Choroid plexus epithelial cell (primary cell): ENCODE measurements at regions not wholly inside any gene's neighbourhood (a gene's known extent, or its start where the extent isn't known, plus 50 kb on each side); places are given as distances from the start of the nearest gene placed in this dataset.

Experiments
- DNase-seq: peaks from one replicate; pipeline ENCODE4 v3.0.0-alpha.2; 2010; ENCODE audit warnings: low read depth
- H3K4me3 ChIP-seq: 2 replicates; pipeline ENCODE4 v1.5.1; 2011; ENCODE audit warnings: low read depth, mild to moderate bottlenecking, control low read depth, low read length, moderate library complexity
- TF ChIP-seq, protein P1 (sequence below): conservative IDR thresholded peaks from 2 replicates; pipeline ENCODE4 v1.5.1; 2011; ENCODE audit warnings: low read depth, mild to moderate bottlenecking, control low read depth, inconsistent platforms, low read length, moderate library complexity

DNA sequence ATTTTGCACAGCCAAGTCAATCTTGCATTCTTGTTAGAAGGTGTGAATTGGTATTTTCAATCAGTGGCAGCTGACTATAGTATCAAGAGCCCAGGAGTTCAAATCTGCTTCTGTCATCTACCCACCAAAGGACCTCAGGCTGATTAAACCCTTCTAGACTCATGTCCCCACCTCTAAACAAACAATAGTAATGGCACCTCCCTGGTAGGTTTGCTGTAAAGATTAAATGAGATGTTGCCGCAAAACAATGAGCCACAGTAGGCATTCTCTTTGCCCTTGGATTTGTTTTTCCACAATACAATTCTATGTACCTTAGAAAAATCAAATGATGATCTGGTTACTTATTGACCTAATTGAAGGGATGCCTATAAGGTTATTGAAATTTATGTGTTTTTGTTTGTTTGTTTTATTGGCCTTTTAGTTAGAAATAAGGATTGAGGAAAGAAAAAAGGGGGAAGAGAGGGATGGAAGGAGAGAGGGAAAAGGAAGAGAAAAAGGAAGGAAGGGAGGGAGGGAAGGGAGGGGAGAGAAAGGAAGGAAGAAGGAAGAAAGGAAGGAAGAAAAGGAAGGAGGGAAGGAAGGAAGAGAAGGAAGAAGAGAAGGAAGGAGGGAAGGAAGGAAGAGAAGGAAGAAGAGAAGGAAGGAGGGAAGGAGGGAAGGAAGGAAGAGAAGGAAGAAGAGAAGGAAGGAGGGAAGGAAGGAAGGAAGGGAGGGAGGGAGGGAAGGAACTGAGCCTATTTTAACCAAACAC, 110.7 kb downstream of the ETS2 start:
- TF ChIP-seq, protein P1, sequence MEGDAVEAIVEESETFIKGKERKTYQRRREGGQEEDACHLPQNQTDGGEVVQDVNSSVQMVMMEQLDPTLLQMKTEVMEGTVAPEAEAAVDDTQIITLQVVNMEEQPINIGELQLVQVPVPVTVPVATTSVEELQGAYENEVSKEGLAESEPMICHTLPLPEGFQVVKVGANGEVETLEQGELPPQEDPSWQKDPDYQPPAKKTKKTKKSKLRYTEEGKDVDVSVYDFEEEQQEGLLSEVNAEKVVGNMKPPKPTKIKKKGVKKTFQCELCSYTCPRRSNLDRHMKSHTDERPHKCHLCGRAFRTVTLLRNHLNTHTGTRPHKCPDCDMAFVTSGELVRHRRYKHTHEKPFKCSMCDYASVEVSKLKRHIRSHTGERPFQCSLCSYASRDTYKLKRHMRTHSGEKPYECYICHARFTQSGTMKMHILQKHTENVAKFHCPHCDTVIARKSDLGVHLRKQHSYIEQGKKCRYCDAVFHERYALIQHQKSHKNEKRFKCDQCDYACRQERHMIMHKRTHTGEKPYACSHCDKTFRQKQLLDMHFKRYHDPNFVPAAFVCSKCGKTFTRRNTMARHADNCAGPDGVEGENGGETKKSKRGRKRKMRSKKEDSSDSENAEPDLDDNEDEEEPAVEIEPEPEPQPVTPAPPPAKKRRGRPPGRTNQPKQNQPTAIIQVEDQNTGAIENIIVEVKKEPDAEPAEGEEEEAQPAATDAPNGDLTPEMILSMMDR = no peak
- H3K4me3 ChIP-seq = no peak overlapping the region
- DNase-seq = no peak

DNA sequence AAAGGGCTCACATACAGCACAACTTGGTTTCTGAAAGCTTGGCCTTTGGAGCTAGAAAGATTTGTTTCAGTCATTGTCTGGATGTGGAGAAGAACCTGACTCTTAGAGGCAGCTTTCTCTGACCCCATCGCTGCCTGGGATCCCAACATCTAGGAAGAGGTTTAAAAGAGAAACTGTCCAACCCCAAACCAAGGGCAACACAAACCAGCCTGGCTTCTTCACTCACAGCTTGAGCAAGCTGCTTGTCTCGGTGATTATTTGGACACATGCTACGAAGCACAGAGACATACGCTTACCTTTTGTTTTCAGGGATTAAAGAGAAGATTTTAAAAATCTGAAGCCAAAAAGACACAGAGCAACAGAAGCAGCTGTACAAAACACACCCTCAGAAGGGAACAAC, 109.8 kb downstream of the ETS2 start:
- no peak for DNase-seq
- no peak overlapping the region for H3K4me3 ChIP-seq
- TF ChIP-seq, protein P1 = no peak

DNA sequence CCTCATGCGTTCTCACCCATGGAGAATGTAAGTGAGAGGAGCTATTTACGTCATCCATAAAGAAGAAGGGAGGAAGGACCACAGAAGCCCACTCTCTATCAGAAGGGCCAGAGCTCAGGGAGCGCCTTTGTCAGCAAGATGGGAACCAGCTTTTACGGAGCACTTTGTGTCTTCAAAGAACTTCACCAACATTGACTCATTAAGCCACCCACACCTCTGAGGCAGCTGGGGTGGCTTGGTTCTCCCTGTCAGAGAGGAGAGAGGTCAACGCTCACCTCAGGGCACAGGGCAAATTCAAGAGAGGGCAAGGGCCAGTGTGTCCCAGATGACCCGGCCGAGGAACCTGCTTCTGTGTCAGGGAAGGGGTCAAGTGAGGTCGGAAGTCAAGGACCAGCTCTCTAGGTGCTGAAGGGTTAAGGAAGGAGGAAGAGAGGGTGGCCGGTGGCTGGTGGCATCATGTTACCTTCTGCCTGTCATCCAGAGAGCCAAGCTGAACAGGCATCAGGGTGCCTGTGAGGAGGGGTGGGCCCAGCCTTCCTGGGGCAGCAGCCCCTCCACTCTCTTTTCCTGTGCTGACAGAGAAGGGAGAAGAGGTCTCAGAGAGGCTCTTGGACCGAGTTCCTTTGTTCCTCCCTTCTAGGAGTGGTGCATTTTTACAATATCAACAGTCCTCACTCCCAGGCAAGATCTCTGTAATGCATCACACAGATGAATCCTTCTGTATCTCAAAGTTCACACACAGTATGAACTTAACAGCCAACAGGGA, 109.0 kb downstream of the ETS2 start:
- TF ChIP-seq, protein P1 = no peak
- peak; percentile 55 for DNase-seq
- no peak overlapping the region for H3K4me3 ChIP-seq

DNA sequence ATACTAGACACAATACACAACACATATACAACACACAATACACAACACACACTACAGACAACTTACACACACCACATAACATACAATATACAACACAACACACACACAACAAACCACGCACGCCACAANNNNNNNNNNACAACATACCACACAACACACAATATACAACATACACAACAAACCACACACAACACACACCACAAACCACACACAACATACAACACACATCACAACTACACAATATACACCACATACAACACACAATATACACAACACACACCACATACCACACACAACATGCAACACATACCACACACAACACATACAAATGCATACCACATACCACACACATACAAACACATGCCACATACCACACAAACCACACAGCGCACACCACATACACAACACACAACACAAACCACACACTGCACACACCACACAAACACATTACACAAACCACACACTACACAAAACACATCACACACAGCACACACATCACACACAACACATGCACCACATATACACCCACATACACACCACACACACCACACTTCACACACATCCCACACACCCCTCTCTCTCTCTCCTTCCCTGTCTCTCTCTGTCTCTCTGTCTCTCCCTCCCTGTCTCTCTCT, 108.3 kb downstream of the ETS2 start:
- TF ChIP-seq, protein P1 = no peak
- H3K4me3 ChIP-seq = no peak overlapping the region
- no peak for DNase-seq

DNA sequence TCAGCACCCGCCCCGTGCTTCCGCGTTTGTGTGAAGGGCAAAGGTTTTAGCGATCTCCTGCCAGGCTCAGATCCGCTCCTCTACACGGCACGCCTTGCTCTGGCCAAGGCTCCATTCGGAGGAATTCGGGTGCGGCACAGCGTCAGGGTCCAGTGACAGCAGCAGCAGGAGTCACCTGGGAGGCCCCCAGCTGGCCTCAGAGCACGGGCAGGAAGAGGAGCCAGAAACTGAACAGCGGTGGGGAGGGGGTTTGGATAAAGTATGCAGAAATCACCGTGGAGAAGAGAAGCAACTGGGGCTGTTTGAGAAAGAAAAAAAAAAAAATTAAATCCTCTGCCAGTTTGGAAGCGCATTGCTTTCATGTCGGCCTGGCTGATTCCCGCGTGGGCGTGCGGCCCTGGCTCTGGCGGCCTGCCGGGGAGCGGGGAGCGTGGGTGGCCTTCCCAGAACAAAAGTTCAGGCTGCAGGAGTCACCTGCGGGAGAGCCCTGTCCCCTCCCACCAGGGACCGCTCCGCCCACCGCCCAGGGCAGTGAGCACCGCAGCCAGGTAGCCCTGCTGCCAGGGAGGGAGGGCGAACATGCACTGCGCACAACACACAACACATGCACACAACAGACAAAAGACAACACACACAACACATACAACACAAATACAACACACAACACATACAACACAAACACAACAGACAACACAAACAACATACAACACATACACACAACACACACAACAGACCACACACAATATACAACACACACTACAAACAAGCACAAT, 107.6 kb downstream of the ETS2 start:
- TF ChIP-seq, protein P1 = no peak
- H3K4me3 ChIP-seq = peak overlapping the region; percentile 29
- peak; percentile 70 for DNase-seq

DNA sequence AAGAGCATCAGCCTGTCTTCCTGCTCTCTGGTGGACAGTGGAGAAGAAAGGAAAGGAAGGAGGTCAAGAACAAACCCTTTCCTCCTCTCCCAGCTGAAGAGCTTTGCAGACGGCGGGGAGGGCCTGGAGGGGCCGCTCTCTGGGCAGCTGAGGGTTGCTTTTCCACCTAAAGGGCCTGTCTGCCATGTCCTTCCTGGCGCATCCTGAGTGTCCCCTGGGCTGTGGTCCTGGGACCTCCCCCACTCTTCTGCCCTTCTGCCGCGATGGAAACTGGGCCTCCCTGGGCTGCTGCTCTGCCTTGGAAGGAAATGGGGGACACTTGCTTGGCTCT, 107.0 kb downstream of the ETS2 start:
- DNase-seq = no peak
- TF ChIP-seq, protein P1 = peak; percentile 8
- H3K4me3 ChIP-seq = peak overlapping the region; percentile 29
